Suppressor macrophage treated with lipopolysaccharide for 4 hours (primary cell): ENCODE measurements at regions not wholly inside any gene's neighbourhood (a gene's known extent, or its start where the extent isn't known, plus 50 kb on each side); places are given as distances from the start of the nearest gene placed in this dataset.
A peak's percentile ranks its signal among the peaks of the same experiment; 100 is the strongest.

Experiments used
- DNase-seq: peaks from one replicate; pipeline ENCODE4 v3.0.0-alpha.2; 2020

DNA sequence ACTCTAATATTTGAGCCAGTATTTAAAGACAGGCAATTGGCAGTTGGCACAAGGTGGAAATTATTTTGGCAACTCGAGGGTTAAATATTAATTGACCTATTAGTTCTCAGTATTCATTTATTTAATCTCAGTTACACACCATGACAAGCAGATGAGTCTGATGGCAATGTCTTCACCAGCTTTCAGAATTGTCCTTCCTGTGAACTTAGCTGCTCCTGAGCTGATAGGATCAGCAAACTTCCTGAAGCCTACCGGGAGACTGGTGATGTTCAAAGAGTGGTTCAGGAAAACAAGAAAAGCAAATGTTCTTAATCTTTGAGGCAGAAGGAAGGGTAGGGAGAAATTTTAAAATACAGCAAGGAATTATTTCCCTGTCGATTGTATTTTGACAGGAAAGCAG is 522.2 kb downstream of the SOX2 start:
- DNase-seq, result no peak

DNA sequence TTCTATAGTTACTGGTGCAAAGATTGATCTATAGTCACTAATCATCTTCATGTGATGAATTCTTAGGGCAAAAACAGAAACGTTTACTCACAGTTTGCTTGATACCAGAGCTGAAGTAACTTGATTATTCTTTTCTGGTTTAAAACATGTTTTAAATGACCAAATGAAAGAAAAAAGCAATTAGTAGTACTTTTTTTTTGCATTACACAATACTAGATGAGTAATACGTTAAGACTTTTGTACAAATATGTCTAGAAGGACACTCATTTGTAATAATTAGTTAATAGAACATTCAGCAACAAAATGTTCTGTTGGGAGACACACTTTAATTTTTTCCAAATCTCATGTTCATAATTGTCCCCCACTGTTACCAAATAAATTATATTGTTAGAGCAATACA is 523.2 kb downstream of the SOX2 start:
- DNase-seq, result no peak

DNA sequence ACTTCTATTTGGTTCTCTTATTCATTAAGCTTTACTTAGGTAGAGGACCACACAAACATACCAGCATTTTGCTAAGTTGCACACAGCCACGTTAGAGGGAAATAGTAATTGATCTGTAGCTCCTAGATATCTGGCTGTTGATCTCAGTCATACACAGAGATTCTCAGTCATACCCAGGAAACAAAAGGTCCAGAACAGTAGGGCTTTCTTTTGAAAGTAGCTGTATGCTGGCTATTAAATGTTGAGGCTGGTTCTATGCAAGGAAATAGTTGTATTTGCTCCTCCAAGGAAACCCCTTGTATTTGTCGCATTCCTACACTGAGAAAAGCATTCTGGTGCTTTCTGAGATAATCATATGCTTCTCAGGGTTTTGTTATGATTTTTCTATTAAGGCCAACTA is 523.8 kb downstream of the SOX2 start:
- no peak for DNase-seq

DNA sequence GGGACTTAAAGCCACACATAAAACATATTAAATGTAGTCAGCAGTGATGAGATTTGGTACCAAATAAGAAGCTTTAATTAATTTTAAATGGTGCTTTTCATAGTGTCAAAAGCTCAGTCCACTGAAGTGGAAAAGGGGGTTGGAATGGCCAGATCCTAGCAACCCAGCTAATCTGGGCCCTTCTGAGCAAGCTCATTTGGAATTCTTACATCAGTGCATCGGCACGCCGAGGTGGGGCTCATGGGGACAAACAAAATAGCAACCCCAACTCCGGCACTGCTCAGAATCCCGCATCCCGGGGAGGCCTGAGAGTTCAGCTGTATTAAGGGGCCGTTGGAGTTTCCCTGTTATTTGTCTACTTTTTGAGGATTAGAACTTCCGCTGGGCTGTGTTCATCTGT is 526.4 kb downstream of the SOX2 start:
- DNase-seq, result no peak

DNA sequence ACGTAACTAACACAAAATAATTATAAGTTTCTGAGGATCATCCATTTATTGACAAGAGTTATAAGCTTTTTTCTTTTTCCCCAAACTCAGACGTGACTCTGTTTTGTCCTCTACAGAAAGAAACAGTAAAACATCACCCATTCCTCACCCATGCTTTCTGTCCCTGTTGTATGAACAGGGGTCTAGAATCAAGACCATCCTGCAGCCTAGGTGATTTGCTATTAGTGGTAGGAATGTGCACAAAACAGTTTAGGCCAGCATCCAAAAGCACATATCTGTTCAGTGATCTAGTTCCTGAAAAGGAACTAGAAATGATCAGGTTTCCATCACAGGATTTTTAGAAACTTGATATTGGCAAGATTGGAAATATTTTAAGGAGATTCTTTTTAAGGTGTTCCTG is 527.6 kb downstream of the SOX2 start:
- no peak for DNase-seq

DNA sequence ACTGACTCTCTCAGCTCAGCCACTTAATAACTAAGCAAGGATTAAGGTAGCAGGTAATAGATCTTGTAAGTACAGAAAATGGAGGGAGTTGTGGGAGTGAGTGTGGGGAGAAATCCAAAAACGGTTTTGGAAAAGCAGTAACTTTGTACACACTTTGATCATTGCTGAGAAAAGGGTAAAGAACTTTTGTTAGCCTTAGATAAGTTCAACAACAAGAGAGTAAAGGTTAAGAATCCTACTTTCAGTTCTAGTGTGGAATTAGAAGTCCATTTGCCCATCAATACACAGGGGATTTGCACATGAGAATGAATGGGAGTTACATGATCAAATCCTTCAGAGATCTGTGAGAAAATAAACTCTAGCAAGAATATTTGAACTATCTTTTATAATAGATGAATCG is 528.7 kb downstream of the SOX2 start:
- DNase-seq, result no peak

DNA sequence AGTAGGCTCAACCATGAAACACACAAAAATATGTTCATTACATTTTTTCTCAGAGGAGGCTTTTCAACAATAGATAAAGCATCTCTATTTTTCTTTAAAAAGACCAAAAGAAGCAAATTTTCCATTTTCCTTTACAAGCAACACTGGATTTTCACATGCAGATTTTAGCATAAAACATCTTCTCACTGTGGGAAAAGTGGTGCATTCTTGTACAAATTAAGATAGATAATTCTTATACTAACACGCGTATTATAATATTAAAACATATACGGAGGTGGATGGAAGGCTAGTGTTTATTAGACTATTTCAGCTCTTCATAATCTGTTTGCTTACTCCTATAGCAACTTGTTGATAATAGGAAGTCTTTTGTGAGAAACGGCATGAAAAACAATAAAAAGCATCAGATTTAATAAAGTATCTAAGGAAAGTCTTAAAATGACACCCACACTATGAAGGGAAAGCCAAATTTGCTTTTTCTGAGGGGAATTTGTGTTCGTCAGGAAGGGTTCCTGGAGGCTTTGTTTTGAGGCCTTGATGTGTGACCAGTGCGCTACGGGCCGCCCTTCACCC is 529.6 kb downstream of the SOX2 start:
- DNase-seq, result no peak

DNA sequence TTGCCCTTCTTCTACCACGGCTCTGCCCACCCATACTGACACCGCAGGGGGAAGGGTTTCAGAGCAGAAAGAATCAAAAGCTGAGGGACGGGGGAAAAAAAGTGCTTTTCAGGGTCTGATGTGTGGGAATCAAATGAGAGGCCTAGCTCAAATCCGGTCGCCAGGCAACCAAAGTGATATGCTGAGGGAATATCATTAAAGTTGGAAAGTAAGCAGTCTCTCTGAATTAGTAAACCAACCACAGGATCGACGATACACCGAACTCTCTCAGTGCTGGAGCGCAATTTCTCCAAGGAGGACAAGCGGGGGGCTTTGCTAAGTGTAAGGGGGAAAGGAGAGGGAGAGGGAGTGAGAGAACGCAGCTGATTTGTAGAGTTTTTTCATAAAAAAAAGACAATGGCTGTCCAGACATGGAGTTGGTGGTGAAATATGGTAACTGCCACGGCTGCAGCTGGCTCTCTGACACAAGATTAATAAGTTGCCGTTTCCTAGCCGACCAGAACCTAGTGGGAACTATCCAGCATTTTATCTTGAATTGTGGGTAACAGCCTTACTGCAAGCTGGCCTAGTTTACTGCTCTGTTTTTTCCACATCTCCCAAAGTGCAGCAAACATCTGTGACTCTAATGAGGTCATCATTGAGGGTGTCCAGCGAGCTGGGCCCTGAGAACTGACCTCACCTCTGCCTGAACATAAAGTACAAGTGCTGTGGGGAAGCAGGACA is 530.2 kb downstream of the SOX2 start:
- no peak for DNase-seq

DNA sequence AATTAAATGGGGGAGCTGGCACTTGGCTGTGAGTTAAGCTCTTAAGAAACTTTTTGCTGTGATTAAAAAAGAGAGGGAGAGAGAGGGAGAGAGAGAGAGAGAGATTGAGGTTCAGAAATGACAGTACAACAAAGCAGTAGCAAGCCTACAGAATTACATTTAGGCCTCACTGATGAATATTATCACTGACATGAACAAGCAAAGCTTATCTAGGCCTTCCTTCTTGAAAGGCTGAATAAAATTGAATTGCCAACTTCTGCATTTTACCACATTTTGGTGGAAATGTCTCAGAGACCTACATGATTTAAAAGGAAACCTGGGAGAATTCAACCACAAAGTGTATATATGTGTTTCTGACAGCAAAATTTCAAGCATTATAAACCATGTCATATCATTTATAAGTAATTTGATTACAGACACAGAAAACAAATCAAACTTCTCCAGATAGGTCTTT is 530.8 kb downstream of the SOX2 start:
- DNase-seq, result no peak

DNA sequence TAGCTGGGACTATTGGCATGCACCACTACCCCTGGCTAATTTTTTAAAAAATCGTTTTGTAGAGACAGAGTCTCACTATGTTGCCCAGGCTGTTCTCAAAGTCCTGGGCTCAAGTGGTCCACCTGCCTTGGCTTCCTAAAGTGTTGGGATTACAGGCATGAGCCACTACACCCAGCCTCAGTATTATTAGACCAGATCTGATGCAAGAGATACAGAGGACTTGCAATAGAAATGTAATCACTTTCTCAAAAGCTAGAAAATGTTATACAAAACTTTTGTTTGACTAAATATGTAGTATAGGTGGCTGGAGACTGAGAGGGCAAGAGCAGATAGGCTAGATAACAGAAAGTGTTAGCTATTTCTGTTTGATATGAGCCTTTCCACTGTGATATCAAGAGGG is 531.9 kb downstream of the SOX2 start:
- DNase-seq, result no peak

DNA sequence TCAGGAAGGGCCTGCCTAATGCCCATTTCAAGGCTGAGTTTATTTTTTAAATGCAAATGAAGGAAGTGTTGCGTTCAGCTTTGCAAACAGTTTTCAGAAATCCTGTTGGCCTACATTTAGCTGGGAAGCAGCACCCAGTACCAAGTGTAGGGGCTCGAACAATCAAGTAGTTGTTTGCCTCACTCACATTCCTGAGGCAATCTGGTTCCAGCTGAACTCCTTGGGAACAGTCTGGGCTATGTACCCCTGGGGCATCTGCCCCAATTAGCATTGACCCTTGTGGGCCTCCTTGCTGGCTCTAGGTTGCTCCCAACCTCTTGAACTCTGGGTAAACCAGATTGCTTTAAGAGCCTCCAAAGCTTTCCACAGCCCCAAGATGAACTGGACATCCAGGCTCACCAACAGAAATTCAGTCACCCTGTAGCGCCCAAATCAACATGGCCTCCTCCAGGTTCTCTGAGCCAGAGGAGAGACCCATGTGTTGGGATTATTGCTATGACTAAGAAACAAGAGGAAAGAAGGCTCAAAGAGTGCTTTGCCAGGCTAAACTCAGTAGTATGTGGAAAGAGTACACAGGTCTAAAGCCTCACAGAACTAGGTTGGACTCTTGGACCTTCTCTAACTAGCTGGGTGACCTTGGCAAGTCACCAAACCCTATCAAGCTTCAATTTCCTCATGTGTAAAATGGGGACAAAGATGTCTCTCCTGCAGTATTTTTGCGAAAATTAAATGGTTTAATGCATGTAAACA is 532.7 kb downstream of the SOX2 start:
- DNase-seq, result no peak

DNA sequence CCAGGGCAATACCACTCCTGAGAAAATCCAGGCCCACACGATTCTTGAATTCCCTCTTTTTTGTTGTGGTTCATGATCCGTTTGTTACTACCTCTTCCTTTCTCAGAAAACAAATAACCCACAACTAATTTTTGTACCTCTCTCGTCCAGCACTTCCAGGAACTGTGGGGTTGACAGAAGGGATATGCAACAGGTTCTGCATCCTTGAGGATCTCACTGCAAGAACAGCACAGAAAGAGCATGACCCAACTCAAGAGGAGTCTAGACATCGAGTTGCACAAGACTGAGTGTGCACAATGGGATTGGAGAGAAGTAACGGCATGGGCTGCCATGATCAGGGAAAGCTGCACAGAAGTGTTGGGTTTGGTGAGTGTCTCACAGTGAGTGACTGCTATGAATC is 533.3 kb downstream of the SOX2 start:
- DNase-seq, result no peak

DNA sequence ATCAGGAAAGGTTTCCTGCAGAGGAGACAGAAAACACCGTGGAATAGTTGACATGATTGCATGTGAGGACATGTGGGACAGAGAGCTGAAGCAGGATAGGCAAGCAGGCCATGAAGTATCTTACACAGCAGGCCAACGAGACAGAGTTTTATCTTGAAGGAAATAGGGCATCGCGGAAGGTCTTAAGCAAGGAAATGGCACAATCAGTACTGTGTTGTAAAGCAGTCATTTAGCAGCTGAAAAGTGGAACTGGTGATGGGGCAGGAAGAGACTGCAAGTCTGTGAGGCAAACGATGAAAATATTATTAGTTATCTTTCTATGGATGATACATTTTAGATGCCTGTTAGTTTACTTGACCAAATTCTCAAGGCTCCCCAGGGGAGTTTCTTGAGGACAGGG is 535.1 kb downstream of the SOX2 start:
- no peak for DNase-seq

DNA sequence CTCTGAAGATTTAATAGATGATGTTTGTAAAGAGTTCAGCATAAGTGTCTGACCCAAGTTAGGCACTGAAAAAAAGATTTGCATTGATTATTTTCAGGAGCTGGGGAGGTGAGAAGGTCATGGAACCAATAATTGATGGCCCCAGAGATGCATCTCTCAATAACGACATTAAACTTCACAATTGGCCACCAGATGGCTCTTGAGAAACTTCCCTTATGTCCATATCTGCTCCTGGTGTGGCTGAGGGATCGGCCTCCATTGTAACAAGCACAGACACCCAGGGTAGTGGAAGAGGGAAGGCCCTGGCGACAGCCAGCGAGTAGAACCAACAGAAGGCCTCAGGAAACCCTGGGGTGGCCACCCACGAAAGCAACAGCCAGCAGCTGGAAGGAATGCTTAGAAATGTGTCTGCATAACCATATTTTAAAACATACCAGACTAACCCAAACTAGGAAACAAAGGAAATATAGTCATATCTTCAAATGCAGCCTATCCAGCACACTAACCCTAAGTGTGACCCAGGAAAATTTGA is 536.7 kb downstream of the SOX2 start:
- peak; percentile 1 for DNase-seq

DNA sequence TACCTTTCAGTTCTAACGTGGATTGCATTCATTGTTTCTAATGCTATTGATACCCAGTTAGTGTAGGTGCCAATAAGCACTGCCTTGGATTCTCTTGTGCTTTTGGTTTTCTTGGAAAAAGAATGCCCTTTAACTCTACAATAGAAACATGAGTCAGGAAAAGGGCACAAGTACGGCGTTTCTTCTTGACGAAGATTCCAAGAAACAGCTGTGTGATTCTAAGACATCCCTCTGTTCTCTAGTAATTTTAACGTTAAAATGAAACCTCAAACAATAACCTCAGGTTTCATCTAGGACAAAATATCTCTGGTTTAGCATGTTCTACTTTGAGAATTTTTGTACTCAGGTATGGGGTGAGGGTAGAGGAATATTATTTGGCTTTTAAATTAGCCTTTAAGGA is 540.5 kb upstream of the ATP11B start:
- no peak for DNase-seq

DNA sequence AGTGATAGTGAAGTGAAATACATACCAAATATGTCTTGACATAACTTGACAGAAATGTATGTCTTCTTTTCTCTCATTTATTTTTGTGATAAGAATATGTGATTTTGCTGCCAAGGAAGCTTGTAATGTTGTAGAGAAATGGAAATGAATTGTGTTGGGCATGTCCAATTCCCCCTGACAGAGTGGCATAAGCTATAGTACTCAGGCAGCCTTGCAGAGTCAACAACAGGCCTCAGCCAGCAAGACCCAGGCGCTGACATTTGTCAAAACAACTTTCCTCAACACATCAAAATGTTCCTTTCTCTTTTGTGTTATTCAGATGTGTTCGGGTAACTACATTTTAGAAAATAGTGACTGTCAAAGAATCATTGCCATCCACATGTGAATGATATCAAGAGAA is 538.1 kb upstream of the ATP11B start:
- no peak for DNase-seq

DNA sequence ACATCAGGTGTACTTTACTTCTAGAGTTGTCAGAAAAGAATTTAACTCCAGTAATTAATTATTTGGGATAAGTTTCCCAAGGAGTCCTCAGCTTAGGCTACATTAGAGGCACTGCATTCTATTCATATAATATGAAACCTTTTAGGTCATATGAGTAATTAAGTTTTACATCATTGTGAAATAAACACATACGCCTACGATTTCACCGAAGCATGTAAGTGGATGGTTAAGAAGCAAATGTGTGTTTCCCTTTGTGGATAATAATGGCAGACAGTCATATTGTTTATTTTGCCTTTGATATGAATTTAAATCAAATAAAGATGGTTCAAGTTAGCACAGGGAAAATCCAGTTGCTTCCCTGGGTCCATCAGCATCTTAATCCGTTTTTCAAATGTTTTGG is 535.9 kb upstream of the ATP11B start:
- no peak for DNase-seq

DNA sequence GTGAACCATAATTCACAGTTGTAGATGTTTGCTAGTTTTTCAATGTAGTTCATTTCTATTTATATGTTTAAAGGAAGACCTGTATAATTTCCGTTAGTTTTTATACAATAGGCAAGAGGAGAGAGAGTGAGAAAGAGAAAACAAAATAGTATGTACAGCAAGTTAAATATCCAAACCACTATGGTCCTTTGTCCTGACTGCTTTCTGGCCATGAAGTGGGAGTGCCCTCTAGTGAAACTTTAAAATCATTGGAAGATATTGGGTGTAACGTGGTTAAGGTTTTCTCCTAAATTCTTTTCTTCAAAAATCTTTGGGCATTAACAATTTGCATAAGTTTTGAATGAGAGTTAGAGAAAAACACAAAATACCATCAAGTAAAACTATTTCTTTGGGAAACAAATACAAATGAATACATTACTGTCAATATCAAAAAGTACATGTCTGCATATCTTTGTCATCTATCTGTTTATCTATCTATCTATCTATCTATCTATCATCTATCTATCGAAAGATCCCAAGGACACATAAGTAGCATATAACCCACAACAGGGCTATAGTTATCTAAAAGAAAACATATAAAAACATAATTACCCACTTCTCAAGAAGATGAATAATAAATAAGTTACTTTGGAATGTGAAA is 534.6 kb upstream of the ATP11B start:
- DNase-seq, result peak; percentile 7

DNA sequence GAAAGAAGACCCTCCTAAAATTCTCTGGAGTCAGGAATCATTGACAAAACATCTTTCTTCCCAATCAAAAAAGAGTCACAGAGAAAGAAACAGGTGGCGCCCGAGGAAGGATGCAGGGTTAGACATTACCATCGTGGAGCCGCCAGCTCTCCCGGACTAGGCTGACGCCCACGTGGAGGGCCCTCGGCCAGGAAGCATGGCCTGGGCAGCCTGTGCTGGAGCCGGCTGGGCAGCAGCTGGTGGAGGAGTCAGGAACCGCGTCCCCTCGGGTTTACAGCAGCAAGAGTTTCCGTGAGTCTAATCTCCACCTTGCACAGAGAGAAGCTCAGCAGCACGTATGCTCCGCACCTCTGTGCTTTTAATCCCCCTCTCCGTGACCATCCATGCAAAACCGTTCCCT is 533.7 kb upstream of the ATP11B start:
- no peak for DNase-seq

DNA sequence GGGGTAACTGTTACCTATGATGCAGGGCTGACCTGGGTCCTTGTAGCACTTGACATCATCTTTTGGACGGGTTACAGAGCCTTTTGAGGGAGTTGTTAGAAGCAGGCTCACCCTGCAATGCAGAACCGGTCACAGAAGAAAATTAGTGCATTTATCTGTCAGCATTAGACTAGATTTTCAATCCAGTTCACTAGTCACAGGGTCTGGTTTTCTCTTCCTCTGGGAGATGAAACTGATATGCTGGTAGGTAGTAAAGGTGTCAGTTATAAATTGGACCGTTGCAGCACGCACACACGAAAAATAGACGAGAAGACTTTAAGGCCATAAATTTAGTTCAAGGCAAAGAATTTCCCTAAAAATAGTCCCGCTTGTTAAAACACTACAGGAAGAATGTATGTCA is 532.3 kb upstream of the ATP11B start:
- DNase-seq, result no peak

DNA sequence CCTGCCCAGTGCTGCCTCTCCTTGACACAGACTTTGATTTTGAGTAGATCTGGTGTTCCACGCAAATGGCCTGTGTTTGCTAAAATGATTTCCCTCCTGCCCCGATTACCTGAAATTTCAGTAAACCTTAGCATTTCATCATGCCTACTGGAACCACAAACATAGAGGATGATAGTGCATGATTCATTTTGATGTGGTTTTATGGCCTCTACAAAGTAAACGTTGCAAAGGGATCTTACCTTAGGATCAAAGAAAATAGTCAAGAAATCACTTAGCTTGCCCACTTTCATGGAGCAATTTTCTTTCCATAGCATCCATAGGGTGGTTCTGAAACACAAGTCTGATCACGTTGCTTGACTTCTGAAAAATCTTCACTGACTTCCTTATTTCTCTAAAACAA is 524.6 kb upstream of the ATP11B start:
- no peak for DNase-seq

DNA sequence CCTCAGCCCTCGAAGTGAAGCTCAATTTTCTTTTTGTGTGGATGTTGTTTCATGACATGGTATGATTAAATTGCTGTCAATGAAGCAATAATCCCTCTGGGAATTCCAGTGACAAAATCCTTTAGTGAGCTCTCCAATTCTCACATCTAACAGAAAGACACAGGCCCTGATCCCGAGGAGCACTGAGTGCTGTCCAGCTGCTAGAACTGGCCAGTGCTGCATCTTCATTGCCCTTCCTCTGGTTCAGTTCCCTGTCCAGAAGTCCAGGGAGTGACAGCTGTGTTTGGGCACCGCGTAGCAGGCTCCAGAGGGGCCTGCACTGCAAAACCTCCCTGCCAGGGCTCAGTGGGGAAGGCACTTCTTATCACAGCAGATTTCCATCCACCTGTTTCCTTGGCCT is 516.8 kb upstream of the ATP11B start:
- DNase-seq, result no peak

DNA sequence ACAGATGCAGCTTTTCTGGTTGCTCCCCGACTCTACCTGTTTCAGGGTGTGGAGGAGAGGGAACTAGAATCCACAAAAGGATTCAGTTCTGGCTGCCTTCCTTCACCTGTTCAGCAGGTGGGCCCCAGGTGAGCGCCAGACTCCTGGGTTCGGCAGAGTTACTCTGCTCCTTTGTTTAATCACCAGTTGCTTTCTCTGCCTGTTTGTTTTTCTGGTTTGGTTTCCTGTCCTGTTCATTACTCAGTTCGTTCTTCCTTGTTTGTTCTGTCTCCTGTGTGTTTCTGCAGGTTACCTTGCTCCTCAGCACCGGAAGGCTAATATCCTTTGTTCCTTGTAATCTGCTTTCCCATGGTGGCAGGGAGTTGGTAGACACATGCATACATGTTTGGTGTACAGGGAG is 508.5 kb upstream of the ATP11B start:
- DNase-seq, result no peak

DNA sequence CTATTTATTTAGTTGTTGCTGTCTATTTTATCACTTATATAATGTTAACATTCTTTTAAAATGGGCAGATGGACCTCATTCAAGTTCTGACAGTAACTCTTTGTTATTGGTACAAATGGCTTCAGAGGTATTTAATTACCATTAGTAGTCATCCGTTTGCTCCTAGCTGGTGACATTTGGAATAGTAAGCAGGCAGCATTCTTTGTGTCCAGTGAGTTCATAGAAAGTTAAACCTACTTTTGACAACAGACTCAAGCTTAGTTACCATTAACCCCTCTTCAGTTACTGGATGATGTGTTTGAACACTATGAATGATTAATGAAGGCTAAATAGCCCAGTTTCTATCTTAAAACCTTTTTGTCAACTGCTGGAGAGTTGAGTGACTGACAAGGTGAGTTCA is 500.7 kb upstream of the ATP11B start:
- DNase-seq, result no peak
